ENCODE measurements at regions not wholly inside any gene's neighbourhood (a gene's known extent, or its start where the extent isn't known, plus 50 kb on each side); places are given as distances from the start of the nearest gene placed in this dataset.

- WGBS: 95% methylated on average over 16 of the region's 16 CpGs
- DNase-seq (ENCODE audit: low read depth in 6 of 9, low spot score in 9 of 9): no peak
- H3K27ac ChIP-seq (ENCODE audit: low read depth in 1 of 2, low read length in 1 of 2): no peak overlapping the region
- H3K4me3 ChIP-seq (ENCODE audit: low read length in 2 of 2): no peak overlapping the region
- no peaks in the 10 kb centered on the region for H3K36me3 ChIP-seq (ENCODE audit: control insufficient read depth in 2 of 2, insufficient read depth in 2 of 2, low read length in 1 of 2)
- no peaks in the 10 kb centered on the region for H3K9me3 ChIP-seq (ENCODE audit: control insufficient read depth in 2 of 2, insufficient read depth in 1 of 2, low read length in 1 of 2)
- peaks cover 0 to 7% of the 10 kb centered on the region in 2 donors for H3K27me3 ChIP-seq (ENCODE audit: control insufficient read depth in 2 of 2, insufficient read depth in 1 of 2, low read length in 1 of 2)
- H3K4me1 ChIP-seq (ENCODE audit: control insufficient read depth in 2 of 2, insufficient read depth in 2 of 2, low read length in 2 of 2): no peaks in the 10 kb centered on the region
Measured at GRCh38 chr19:30073152-30074000, 131.3 kb downstream of the URI1 start.

- no peak for DNase-seq (ENCODE audit: low read depth in 6 of 9, low spot score in 9 of 9)
- no peak overlapping the region for H3K4me3 ChIP-seq (ENCODE audit: low read length in 2 of 2)
- no peaks in the 10 kb centered on the region for H3K9me3 ChIP-seq (ENCODE audit: control insufficient read depth in 2 of 2, insufficient read depth in 1 of 2, low read length in 1 of 2)
- no peaks in the 10 kb centered on the region for H3K36me3 ChIP-seq (ENCODE audit: control insufficient read depth in 2 of 2, insufficient read depth in 2 of 2, low read length in 1 of 2)
- no peaks in the 10 kb centered on the region for H3K4me1 ChIP-seq (ENCODE audit: control insufficient read depth in 2 of 2, insufficient read depth in 2 of 2, low read length in 2 of 2)
- H3K27ac ChIP-seq (ENCODE audit: low read depth in 1 of 2, low read length in 1 of 2): no peak overlapping the region
- 96% methylated on average over 7 of the region's 7 CpGs for WGBS
- peaks cover 0 to 7% of the 10 kb centered on the region in 2 donors for H3K27me3 ChIP-seq (ENCODE audit: control insufficient read depth in 2 of 2, insufficient read depth in 1 of 2, low read length in 1 of 2)
Measured at GRCh38 chr19:30074096-30074495, 132.1 kb downstream of the URI1 start.

DNA sequence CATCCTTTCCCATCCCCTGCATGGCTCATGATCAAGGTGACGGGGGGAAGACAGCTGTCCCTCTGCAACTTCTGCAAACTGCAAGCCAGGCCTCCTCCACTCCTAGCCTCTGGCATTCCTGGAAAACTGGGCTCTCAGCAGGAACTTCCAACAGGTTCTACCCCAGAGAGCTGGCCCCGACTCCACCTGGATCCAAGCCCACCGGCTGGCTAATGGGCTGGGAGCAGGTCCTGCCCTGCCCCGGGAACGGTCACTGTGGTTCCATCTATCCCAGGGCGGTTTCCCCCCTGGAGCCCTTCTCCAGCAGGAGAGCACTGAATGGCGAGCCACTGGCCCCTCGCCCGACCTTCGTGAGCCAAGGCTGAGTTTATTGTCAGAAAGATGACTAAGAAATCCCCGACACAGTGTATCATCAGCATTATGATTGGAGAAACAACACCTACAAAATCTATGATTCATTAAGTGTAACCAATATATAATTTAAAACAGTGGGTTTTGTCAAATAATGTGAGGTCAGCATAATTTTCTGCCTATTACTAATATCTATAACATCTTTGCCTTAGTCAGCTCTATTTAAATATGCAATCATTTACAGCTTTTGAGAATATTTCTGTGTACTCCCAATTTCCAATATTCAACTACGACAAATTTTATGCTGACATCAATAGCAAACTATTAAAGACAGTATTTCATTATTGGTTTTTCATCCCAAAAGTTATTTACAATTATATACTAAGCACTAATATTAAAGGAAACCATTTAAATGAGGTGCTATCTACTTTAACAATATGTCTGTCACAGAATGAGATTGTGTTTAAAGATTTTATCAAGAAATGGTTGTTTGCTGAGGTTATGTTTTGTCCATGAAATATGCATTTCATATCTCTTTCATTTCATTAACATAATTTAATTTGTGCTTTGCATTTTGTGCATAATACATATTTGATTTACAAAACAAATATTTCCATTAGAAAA is 133.0 kb downstream of the URI1 start:
- WGBS: 95% methylated on average over 12 of the region's 12 CpGs
- Histone ChIP-seq H3K4me1 (ENCODE audit: control insufficient read depth in 2 of 2, insufficient read depth in 2 of 2, low read length in 2 of 2) (no peaks in the 10 kb centered on the region), H3K9me3 (ENCODE audit: control insufficient read depth in 2 of 2, insufficient read depth in 1 of 2, low read length in 1 of 2) (no peaks in the 10 kb centered on the region)

GRCh38 chr19:30076101-30076551 is 134.1 kb downstream of the URI1 start:
- no peak overlapping the region for H3K27ac ChIP-seq (ENCODE audit: low read depth in 1 of 2, low read length in 1 of 2)
- peaks cover 0 to 7% of the 10 kb centered on the region in 2 donors for H3K27me3 ChIP-seq (ENCODE audit: control insufficient read depth in 2 of 2, insufficient read depth in 1 of 2, low read length in 1 of 2)
- no peak overlapping the region for H3K4me3 ChIP-seq (ENCODE audit: low read length in 2 of 2)
- WGBS: 73% methylated on average over 11 of the region's 11 CpGs
- H3K4me1 ChIP-seq (ENCODE audit: control insufficient read depth in 2 of 2, insufficient read depth in 2 of 2, low read length in 2 of 2): no peaks in the 10 kb centered on the region
- H3K9me3 ChIP-seq (ENCODE audit: control insufficient read depth in 2 of 2, insufficient read depth in 1 of 2, low read length in 1 of 2): no peaks in the 10 kb centered on the region
- H3K36me3 ChIP-seq (ENCODE audit: control insufficient read depth in 2 of 2, insufficient read depth in 2 of 2, low read length in 1 of 2): no peaks in the 10 kb centered on the region
- no peak for DNase-seq (ENCODE audit: low read depth in 6 of 9, low spot score in 9 of 9)

More for the DNA sequence above, 133.0 kb downstream of the URI1 start:
- no peaks in the 10 kb centered on the region for H3K36me3 ChIP-seq (ENCODE audit: control insufficient read depth in 2 of 2, insufficient read depth in 2 of 2, low read length in 1 of 2)
- no peak overlapping the region for H3K27ac ChIP-seq (ENCODE audit: low read depth in 1 of 2, low read length in 1 of 2)
- no peak overlapping the region for H3K4me3 ChIP-seq (ENCODE audit: low read length in 2 of 2)
- DNase-seq (ENCODE audit: low read depth in 6 of 9, low spot score in 9 of 9): no peak
- H3K27me3 ChIP-seq (ENCODE audit: control insufficient read depth in 2 of 2, insufficient read depth in 1 of 2, low read length in 1 of 2): peaks cover 0 to 7% of the 10 kb centered on the region in 2 donors

GRCh38 chr19:30076751-30077670 is 135.0 kb downstream of the URI1 start:
- no peak for DNase-seq (ENCODE audit: low read depth in 6 of 9, low spot score in 9 of 9)
- H3K4me3 ChIP-seq (ENCODE audit: low read length in 2 of 2): no peak overlapping the region
- no peak overlapping the region for H3K27ac ChIP-seq (ENCODE audit: low read depth in 1 of 2, low read length in 1 of 2)
- no peaks in the 10 kb centered on the region for H3K36me3 ChIP-seq (ENCODE audit: control insufficient read depth in 2 of 2, insufficient read depth in 2 of 2, low read length in 1 of 2)
- peaks cover 0 to 7% of the 10 kb centered on the region in 2 donors for H3K27me3 ChIP-seq (ENCODE audit: control insufficient read depth in 2 of 2, insufficient read depth in 1 of 2, low read length in 1 of 2)
- 88% methylated on average over 14 of the region's 14 CpGs for WGBS
- no peaks in the 10 kb centered on the region for H3K9me3 ChIP-seq (ENCODE audit: control insufficient read depth in 2 of 2, insufficient read depth in 1 of 2, low read length in 1 of 2)
- no peaks in the 10 kb centered on the region for H3K4me1 ChIP-seq (ENCODE audit: control insufficient read depth in 2 of 2, insufficient read depth in 2 of 2, low read length in 2 of 2)

GRCh38 chr19:30077851-30078355 is 135.9 kb downstream of the URI1 start:
- H3K27me3 ChIP-seq (ENCODE audit: control insufficient read depth in 2 of 2, insufficient read depth in 1 of 2, low read length in 1 of 2): peaks cover 0 to 7% of the 10 kb centered on the region in 2 donors
- no peaks in the 10 kb centered on the region for H3K36me3 ChIP-seq (ENCODE audit: control insufficient read depth in 2 of 2, insufficient read depth in 2 of 2, low read length in 1 of 2)
- no peaks in the 10 kb centered on the region for H3K4me1 ChIP-seq (ENCODE audit: control insufficient read depth in 2 of 2, insufficient read depth in 2 of 2, low read length in 2 of 2)
- 85% methylated on average over 10 of the region's 10 CpGs for WGBS
- no peak for DNase-seq (ENCODE audit: low read depth in 6 of 9, low spot score in 9 of 9)
- no peak overlapping the region for H3K4me3 ChIP-seq (ENCODE audit: low read length in 2 of 2)
- H3K27ac ChIP-seq (ENCODE audit: low read depth in 1 of 2, low read length in 1 of 2): no peak overlapping the region
- H3K9me3 ChIP-seq (ENCODE audit: control insufficient read depth in 2 of 2, insufficient read depth in 1 of 2, low read length in 1 of 2): no peaks in the 10 kb centered on the region

- DNase-seq (ENCODE audit: low read depth in 6 of 9, low spot score in 9 of 9): no peak
- no peak overlapping the region for H3K27ac ChIP-seq (ENCODE audit: low read depth in 1 of 2, low read length in 1 of 2)
- H3K4me3 ChIP-seq (ENCODE audit: low read length in 2 of 2): no peak overlapping the region
- H3K27me3 ChIP-seq (ENCODE audit: control insufficient read depth in 2 of 2, insufficient read depth in 1 of 2, low read length in 1 of 2): peaks cover 0 to 7% of the 10 kb centered on the region in 2 donors
- no peaks in the 10 kb centered on the region for H3K36me3 ChIP-seq (ENCODE audit: control insufficient read depth in 2 of 2, insufficient read depth in 2 of 2, low read length in 1 of 2)
- no peaks in the 10 kb centered on the region for H3K9me3 ChIP-seq (ENCODE audit: control insufficient read depth in 2 of 2, insufficient read depth in 1 of 2, low read length in 1 of 2)
- H3K4me1 ChIP-seq (ENCODE audit: control insufficient read depth in 2 of 2, insufficient read depth in 2 of 2, low read length in 2 of 2): no peaks in the 10 kb centered on the region
- 75% methylated on average over 5 of the region's 5 CpGs for WGBS
Measured at GRCh38 chr19:30078381-30078910, 136.4 kb downstream of the URI1 start.

GRCh38 chr19:30079200-30079599 is 137.2 kb downstream of the URI1 start:
- Histone ChIP-seq H3K36me3 (ENCODE audit: control insufficient read depth in 2 of 2, insufficient read depth in 2 of 2, low read length in 1 of 2) (no peaks in the 10 kb centered on the region), H3K4me3 (ENCODE audit: low read length in 2 of 2) (no peak overlapping the region), H3K27ac (ENCODE audit: low read depth in 1 of 2, low read length in 1 of 2) (no peak overlapping the region), H3K4me1 (ENCODE audit: control insufficient read depth in 2 of 2, insufficient read depth in 2 of 2, low read length in 2 of 2) (no peaks in the 10 kb centered on the region), H3K9me3 (ENCODE audit: control insufficient read depth in 2 of 2, insufficient read depth in 1 of 2, low read length in 1 of 2) (no peaks in the 10 kb centered on the region), H3K27me3 (ENCODE audit: control insufficient read depth in 2 of 2, insufficient read depth in 1 of 2, low read length in 1 of 2) (peaks cover 0 to 7% of the 10 kb centered on the region in 2 donors)
- WGBS: 97% methylated on average over 4 of the region's 4 CpGs
- no peak for DNase-seq (ENCODE audit: low read depth in 6 of 9, low spot score in 9 of 9)

All from thymus (tissue), 11 donors.